ENCODE measurements at regions not wholly inside any gene's neighbourhood (a gene's known extent, or its start where the extent isn't known, plus 50 kb on each side); places are given as distances from the start of the nearest gene placed in this dataset.
A peak's percentile ranks its signal among the peaks of the same experiment; 100 is the strongest.

DNA sequence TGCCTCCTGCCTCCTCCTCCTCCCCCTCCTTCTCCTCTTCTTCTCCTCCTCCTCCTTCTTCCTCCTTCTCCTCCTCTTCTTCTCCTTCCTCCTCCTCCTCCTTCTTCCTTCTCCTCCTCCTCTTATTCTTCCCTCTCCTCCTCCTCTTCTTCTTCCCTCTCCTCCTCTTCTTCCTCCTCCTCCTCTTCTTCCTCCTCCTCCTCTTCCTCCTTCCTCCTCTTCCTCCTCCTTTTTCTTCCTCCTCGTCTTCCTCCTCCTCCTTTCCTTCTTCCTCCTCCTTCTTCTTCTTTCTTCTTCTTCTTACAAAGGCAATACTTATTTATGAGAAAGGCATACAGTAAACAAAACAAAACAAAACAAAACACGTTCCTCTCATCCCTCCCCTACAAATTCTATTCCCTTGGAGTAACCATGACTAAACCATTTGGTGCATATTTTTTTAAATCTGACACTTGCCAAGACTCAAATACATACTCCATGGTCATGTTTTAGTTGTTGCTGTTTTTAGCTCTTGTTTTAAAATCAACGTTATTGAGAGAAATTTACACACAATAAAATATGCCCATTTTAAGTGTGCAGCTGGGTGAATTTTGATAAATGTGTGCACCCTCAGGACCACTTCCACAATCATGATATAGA lies 135.6 kb downstream of the FOXD1 start:
- H3K27me3 ChIP-seq (ENCODE audit: control insufficient read depth in 1 of 2, insufficient read depth in 2 of 2, low read length in 1 of 2) = no peaks in the 10 kb centered on the region
- H3K4me1 ChIP-seq (ENCODE audit: control insufficient read depth in 1 of 2, insufficient read depth in 2 of 2, low read length in 2 of 2) = no peaks in the 10 kb centered on the region
- 28% methylated on average over 3 of the region's 3 CpGs for WGBS, 2 donors
- H3K4me3 ChIP-seq (ENCODE audit: low read length in 2 of 2) = no peak overlapping the region
- no peak for ATAC-seq (ENCODE audit: low FRiP score)
- H3K36me3 ChIP-seq (ENCODE audit: control insufficient read depth in 1 of 2, insufficient read depth in 2 of 2, low read length in 1 of 2) = no peaks in the 10 kb centered on the region
- intact Hi-C loops (cut with DNase I) = no loop called here
- peaks cover 1% of the 10 kb centered on the region for H3K9me3 ChIP-seq (ENCODE audit: control insufficient read depth, low read length)
- no peak overlapping the region for H3K27ac ChIP-seq (ENCODE audit: low read depth in 1 of 2, low read length in 2 of 2)
- no peak for DNase-seq

GRCh38 chr5:73312146-73312871 lies 136.3 kb downstream of the FOXD1 start:
- intact Hi-C loops (cut with DNase I) = no loop called here
- Histone ChIP-seq H3K9me3 (ENCODE audit: control insufficient read depth, low read length) (no peaks in the 10 kb centered on the region), H3K36me3 (ENCODE audit: control insufficient read depth in 1 of 2, insufficient read depth in 2 of 2, low read length in 1 of 2) (no peaks in the 10 kb centered on the region), H3K4me1 (ENCODE audit: control insufficient read depth in 1 of 2, insufficient read depth in 2 of 2, low read length in 2 of 2) (no peaks in the 10 kb centered on the region), H3K27ac (ENCODE audit: low read depth in 1 of 2, low read length in 2 of 2) (no peak overlapping the region), H3K4me3 (ENCODE audit: low read length in 2 of 2) (no peak overlapping the region), H3K27me3 (ENCODE audit: control insufficient read depth in 1 of 2, insufficient read depth in 2 of 2, low read length in 1 of 2) (no peaks in the 10 kb centered on the region)
- peak in 1 of 2 donors; percentile 55 for DNase-seq
- 22 to 34% methylated on average over 13 of the region's 13 CpGs for WGBS, 2 donors
- ATAC-seq (ENCODE audit: low FRiP score) = peak; percentile 56

DNA sequence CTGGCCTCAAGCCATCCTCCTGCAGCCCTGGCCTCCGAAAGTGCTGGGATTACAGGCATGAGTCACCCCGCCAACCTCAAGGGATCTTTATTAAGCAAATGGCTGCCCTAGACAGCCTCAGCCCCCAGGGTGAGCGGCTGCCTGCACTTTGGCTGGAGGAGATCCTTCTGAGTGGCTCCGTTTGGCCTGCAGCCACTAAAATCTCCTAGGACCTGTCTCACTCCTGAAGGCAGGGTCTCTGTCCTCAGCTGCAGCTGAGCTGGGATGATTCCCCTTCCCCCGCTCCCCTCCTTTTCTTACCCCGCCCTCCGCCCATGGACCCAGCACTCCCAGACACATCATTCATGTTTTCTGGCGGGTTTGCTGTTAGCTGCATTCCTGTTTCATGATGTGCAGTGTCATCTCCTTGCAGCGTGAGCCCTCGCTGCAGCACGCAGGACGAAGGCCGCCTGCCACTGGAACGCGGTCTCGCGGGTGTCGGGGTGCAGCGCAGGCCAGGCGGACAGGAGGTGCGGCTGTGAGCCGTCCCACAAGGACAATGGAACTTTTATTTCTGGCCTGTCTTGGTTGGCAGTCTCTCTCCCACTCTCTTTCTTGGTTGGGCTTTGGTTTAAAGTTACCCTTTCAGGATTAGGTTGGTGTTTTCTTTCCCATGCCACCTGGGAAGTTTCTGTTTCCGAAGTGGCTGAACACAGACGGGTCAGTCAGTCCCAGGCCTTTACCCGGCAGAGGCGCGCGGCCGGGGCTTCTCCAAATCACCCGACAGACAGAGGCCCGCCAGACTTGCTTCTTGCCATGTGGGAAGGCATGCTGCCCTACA lies 137.1 kb downstream of the FOXD1 start:
- no peak overlapping the region for H3K27ac ChIP-seq (ENCODE audit: low read depth in 1 of 2, low read length in 2 of 2)
- no peaks in the 10 kb centered on the region for H3K36me3 ChIP-seq (ENCODE audit: control insufficient read depth in 1 of 2, insufficient read depth in 2 of 2, low read length in 1 of 2)
- no peaks in the 10 kb centered on the region for H3K9me3 ChIP-seq (ENCODE audit: control insufficient read depth, low read length)
- ATAC-seq (ENCODE audit: low FRiP score) (peak; percentile 78), DNase-seq (peak; percentile 66 to 85)
- no peak overlapping the region for H3K4me3 ChIP-seq (ENCODE audit: low read length in 2 of 2)
- intact Hi-C loops (cut with DNase I) = no loop called here
- WGBS, 2 donors = 32 to 43% methylated on average over 31 of the region's 31 CpGs
- no peaks in the 10 kb centered on the region for H3K4me1 ChIP-seq (ENCODE audit: control insufficient read depth in 1 of 2, insufficient read depth in 2 of 2, low read length in 2 of 2)
- no peaks in the 10 kb centered on the region for H3K27me3 ChIP-seq (ENCODE audit: control insufficient read depth in 1 of 2, insufficient read depth in 2 of 2, low read length in 1 of 2)

DNA sequence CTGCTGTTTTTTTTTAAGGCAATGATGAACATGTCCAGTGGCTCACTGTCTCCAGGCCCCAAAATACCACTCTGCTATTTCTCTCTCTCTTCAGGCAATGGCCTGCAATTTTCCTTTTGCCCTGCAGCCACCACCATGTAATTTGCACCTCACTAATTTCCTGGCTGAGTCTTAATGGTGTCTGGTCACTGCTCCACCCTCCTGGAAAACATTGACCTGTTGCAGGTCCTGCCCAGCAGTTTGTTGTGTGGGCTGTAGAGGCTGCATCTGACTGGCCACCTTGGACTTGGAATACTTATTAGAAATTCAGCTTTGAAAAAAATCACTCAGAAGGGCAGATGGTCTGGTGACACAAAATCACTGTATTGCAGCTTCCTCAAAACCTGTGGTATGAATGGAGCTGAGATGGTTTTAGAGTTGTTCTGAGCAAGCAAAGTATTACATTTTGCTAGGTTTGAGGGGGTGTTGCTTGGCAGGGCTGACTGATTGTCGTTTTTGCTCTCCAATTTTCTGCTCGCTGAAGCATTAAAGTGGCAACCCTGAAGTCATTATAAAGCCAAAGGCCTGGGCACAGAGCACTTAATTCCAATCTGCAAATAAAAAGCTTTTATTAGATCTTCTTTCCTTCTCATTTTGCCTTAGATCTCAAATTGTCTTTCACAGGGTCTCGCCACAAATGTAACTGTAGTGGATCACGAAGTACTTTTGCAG lies 134.8 kb downstream of the TMEM174 start:
- intact Hi-C loops (cut with DNase I) = no loop called here
- no peaks in the 10 kb centered on the region for H3K36me3 ChIP-seq (ENCODE audit: control insufficient read depth in 1 of 2, insufficient read depth in 2 of 2, low read length in 1 of 2)
- WGBS, 2 donors = 82 to 90% methylated on average over 4 of the region's 4 CpGs
- no peak overlapping the region for H3K4me3 ChIP-seq (ENCODE audit: low read length in 2 of 2)
- no peak overlapping the region for H3K27ac ChIP-seq (ENCODE audit: low read depth in 1 of 2, low read length in 2 of 2)
- DNase-seq (no peak), ATAC-seq (ENCODE audit: low FRiP score) (no peak)
- no peaks in the 10 kb centered on the region for H3K27me3 ChIP-seq (ENCODE audit: control insufficient read depth in 1 of 2, insufficient read depth in 2 of 2, low read length in 1 of 2)
- no peaks in the 10 kb centered on the region for H3K9me3 ChIP-seq (ENCODE audit: control insufficient read depth, low read length)
- no peaks in the 10 kb centered on the region for H3K4me1 ChIP-seq (ENCODE audit: control insufficient read depth in 1 of 2, insufficient read depth in 2 of 2, low read length in 2 of 2)

DNA sequence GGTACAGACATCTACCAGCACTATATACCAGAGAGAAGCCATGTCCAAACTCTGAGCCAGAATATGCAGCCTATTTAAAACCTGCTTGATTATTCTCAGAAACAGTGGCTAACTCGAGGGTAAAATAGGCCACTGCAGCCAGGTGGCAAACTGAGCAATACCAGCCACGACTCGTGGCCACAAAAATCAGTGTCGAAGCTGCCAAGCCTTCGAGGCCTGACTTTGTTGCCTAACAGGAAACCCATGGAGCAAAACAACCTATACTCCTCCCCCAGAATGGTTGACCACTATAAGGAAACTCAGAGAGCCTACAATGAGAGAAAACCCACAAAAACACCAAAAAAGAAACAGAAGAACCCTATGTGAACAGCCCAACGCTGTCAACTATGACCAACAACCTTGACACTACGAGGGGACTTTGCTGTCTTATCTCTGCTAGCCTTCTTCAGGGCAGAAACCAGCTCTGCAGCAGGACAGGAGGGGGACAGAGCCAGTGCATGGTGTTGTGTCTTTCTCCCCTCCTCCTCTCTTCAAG lies 133.8 kb downstream of the TMEM174 start:
- H3K36me3 ChIP-seq (ENCODE audit: control insufficient read depth in 1 of 2, insufficient read depth in 2 of 2, low read length in 1 of 2) = no peaks in the 10 kb centered on the region
- DNase-seq (no peak), ATAC-seq (ENCODE audit: low FRiP score) (no peak)
- H3K27ac ChIP-seq (ENCODE audit: low read depth in 1 of 2, low read length in 2 of 2) = no peak overlapping the region
- H3K4me1 ChIP-seq (ENCODE audit: control insufficient read depth in 1 of 2, insufficient read depth in 2 of 2, low read length in 2 of 2) = no peaks in the 10 kb centered on the region
- H3K9me3 ChIP-seq (ENCODE audit: control insufficient read depth, low read length) = no peaks in the 10 kb centered on the region
- no peaks in the 10 kb centered on the region for H3K27me3 ChIP-seq (ENCODE audit: control insufficient read depth in 1 of 2, insufficient read depth in 2 of 2, low read length in 1 of 2)
- 89 to 96% methylated on average over 7 of the region's 7 CpGs for WGBS, 2 donors
- H3K4me3 ChIP-seq (ENCODE audit: low read length in 2 of 2) = no peak overlapping the region
- intact Hi-C loops (cut with DNase I) = no loop called here

DNA sequence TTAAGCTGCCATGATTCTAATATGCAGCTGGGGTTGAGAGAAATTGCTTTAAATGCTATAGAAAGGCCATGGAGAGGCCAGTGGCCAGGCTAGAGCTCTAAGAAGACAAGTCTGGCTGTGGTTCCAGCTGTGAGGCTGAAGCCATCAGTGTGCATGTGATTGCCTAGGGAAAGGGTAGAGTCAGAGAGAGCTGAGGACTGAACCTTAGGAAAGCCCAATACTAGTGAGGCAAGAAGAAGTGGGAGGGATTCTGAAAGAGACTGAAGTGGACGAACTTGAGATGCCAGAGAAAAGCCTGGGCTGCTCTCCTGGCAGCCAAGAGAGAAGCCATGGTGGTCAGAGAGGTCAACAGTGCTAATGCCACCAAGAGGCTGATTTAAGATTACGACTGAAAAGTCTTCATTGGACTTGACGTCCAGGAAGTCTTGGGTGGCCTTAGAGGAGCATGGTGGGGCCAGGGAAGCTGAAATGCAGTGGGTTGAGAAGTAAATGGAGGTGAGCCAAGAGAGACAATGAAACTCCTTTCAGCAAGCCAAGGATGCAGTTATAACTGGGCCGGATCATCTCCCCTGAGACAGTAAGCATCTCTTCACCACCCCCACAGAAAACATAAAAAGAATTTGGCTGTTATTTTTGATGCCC lies 133.2 kb downstream of the TMEM174 start:
- Histone ChIP-seq H3K4me1 (ENCODE audit: control insufficient read depth in 1 of 2, insufficient read depth in 2 of 2, low read length in 2 of 2) (no peaks in the 10 kb centered on the region), H3K9me3 (ENCODE audit: control insufficient read depth, low read length) (no peaks in the 10 kb centered on the region), H3K27ac (ENCODE audit: low read depth in 1 of 2, low read length in 2 of 2) (no peak overlapping the region), H3K4me3 (ENCODE audit: low read length in 2 of 2) (no peak overlapping the region), H3K27me3 (ENCODE audit: control insufficient read depth in 1 of 2, insufficient read depth in 2 of 2, low read length in 1 of 2) (no peaks in the 10 kb centered on the region), H3K36me3 (ENCODE audit: control insufficient read depth in 1 of 2, insufficient read depth in 2 of 2, low read length in 1 of 2) (no peaks in the 10 kb centered on the region)
- DNase-seq (no peak), ATAC-seq (ENCODE audit: low FRiP score) (no peak)
- 79% methylated on average over 4 of the region's 4 CpGs for WGBS, 2 donors
- intact Hi-C loops (cut with DNase I) = no loop called here

DNA sequence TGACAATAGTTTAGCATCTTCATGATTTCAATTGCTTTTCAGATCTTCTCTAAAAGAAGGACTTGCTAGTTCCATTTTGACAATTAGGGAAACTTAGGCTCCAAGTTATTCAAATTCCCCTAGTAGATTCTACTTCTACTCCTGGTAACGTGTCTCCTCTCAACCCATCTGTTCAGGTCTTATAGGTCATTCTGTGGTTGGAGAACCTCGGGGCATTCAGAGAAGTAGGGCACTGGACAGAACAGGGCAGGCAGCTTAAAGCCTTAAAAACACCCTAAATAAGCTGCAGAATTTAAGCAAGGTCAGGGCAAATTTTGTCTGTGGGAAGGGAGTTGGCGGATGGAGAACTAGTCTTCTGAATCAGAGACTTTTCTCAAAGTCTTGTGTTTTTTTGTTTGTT lies 132.4 kb downstream of the TMEM174 start:
- Histone ChIP-seq H3K27ac (ENCODE audit: low read depth in 1 of 2, low read length in 2 of 2) (no peak overlapping the region), H3K36me3 (ENCODE audit: control insufficient read depth in 1 of 2, insufficient read depth in 2 of 2, low read length in 1 of 2) (no peaks in the 10 kb centered on the region), H3K4me3 (ENCODE audit: low read length in 2 of 2) (no peak overlapping the region), H3K27me3 (ENCODE audit: control insufficient read depth in 1 of 2, insufficient read depth in 2 of 2, low read length in 1 of 2) (no peaks in the 10 kb centered on the region), H3K9me3 (ENCODE audit: control insufficient read depth, low read length) (no peaks in the 10 kb centered on the region), H3K4me1 (ENCODE audit: control insufficient read depth in 1 of 2, insufficient read depth in 2 of 2, low read length in 2 of 2) (no peaks in the 10 kb centered on the region)
- intact Hi-C loops (cut with DNase I) = no loop called here
- WGBS, 2 donors = 96 to 97% methylated on average over 3 of the region's 3 CpGs
- ATAC-seq (ENCODE audit: low FRiP score) (no peak), DNase-seq (no peak)

GRCh38 chr5:73304381-73304780 lies 131.4 kb downstream of the TMEM174 start:
- 95 to 98% methylated on average over 2 of the region's 2 CpGs for WGBS, 2 donors
- DNase-seq (no peak), ATAC-seq (ENCODE audit: low FRiP score) (no peak)
- Histone ChIP-seq H3K9me3 (ENCODE audit: control insufficient read depth, low read length) (no peaks in the 10 kb centered on the region), H3K4me3 (ENCODE audit: low read length in 2 of 2) (no peak overlapping the region), H3K36me3 (ENCODE audit: control insufficient read depth in 1 of 2, insufficient read depth in 2 of 2, low read length in 1 of 2) (no peaks in the 10 kb centered on the region), H3K27ac (ENCODE audit: low read depth in 1 of 2, low read length in 2 of 2) (no peak overlapping the region), H3K27me3 (ENCODE audit: control insufficient read depth in 1 of 2, insufficient read depth in 2 of 2, low read length in 1 of 2) (no peaks in the 10 kb centered on the region), H3K4me1 (ENCODE audit: control insufficient read depth in 1 of 2, insufficient read depth in 2 of 2, low read length in 2 of 2) (no peaks in the 10 kb centered on the region)
- intact Hi-C loops (cut with DNase I) = no loop called here

Data from aorta (tissue), 5 donors.